ENCODE measurements at regions not wholly inside any gene's neighbourhood (a gene's known extent, or its start where the extent isn't known, plus 50 kb on each side); places are given as distances from the start of the nearest gene placed in this dataset.

GRCh38 chr10:33655165-33655815 lies 320.8 kb upstream of the NRP1 start:
- no peak for TF ChIP-seq EZH2 (IDR thresholded peaks at IDR 0.05; ENCODE audit: low read length)
- TF ChIP-seq CTCF (optimal IDR thresholded peaks at IDR 0.05 in 1 of 3, IDR thresholded peaks at IDR 0.05 in 1 of 3, conservative IDR thresholded peaks at IDR 0.05 in 1 of 3; ENCODE audit: extremely low read depth in 1 of 3, insufficient read depth in 2 of 3, low read length in 3 of 3): no peak

Measured in keratinocyte (primary cell).